H1 (cell line): ENCODE measurements at regions not wholly inside any gene's neighbourhood (a gene's known extent, or its start where the extent isn't known, plus 50 kb on each side); places are given as distances from the start of the nearest gene placed in this dataset.

Experiments used
- BRCA1 ChIP-seq: IDR thresholded peaks from 2 replicates; pipeline ENCODE4 v1.6.1; 2012; ENCODE audit warnings: low read depth, low read length, improper control_type of control experiment
- CEBPB ChIP-seq: IDR thresholded peaks from 2 replicates; pipeline ENCODE4 v1.6.1; 2012; ENCODE audit warnings: low read depth, low read length
- CHD1 ChIP-seq: IDR thresholded peaks from 2 replicates; pipeline ENCODE4 v1.6.1; 2012; ENCODE audit warnings: low read depth, low read length, improper control_type of control experiment
- CHD2 ChIP-seq: IDR thresholded peaks from 2 replicates; pipeline ENCODE4 v1.6.1; 2012; ENCODE audit warnings: low read length, improper control_type of control experiment
- EZH2 ChIP-seq: fragments of 200-600 bp; sonication (generic); IDR thresholded peaks from 2 replicates; pipeline ENCODE4 v1.7.1; 2012; ENCODE audit warnings: low read depth, mild to moderate bottlenecking, moderate library complexity, low read length, inconsistent platforms; ENCODE audit not compliant: severe bottlenecking
- FOSL1 ChIP-seq: IDR thresholded peaks from 2 replicates; pipeline ENCODE4 v1.6.1; 2011; ENCODE audit warnings: mild to moderate bottlenecking, low read depth, low read length, moderate library complexity; ENCODE audit not compliant: insufficient read depth
- POLR2AphosphoS5 ChIP-seq: IDR thresholded peaks from 2 replicates; pipeline ENCODE4 v1.6.1; 2011; ENCODE audit warnings: low read depth, low read length
- SIN3A ChIP-seq, 2 experiments: IDR thresholded peaks in 1 of 2; conservative IDR thresholded peaks in 1 of 2; 2 replicates each; pipeline ENCODE4 v1.6.1; 2011 to 2012; ENCODE audit warnings: low read length in 2 of 2, improper control_type of control experiment in 1 of 2, low read depth in 1 of 2, mild to moderate bottlenecking in 1 of 2
- TEAD4 ChIP-seq: IDR thresholded peaks from 2 replicates; pipeline ENCODE4 v1.6.1; 2012; ENCODE audit warnings: low read depth, low read length, inconsistent platforms, mixed read lengths
- TF ChIP-seq, protein P1 (sequence below): IDR thresholded peaks from 2 replicates; pipeline ENCODE4 v1.6.1; 2011; ENCODE audit warnings: low read length, improper control_type of control experiment
- TF ChIP-seq, protein P2 (sequence below), 3 experiments: IDR thresholded peaks; 1 replicate in 2 of 3; 2 replicates in 1 of 3; pipeline versions ENCODE4 v1.5.1 to v1.6.1; 2011; ENCODE audit warnings: low read length in 3 of 3, mild to moderate bottlenecking in 3 of 3, inconsistent platforms in 2 of 3, low read depth in 1 of 3, moderate library complexity in 1 of 3; ENCODE audit not compliant: insufficient read depth in 1 of 3; ENCODE audit errors: control extremely low read depth in 1 of 3
- TF ChIP-seq, protein P3 (sequence below): IDR thresholded peaks from 2 replicates; pipeline ENCODE4 v1.6.1; 2011; ENCODE audit warnings: low read depth, mild to moderate bottlenecking, low read length; ENCODE audit not compliant: insufficient read depth

DNA sequence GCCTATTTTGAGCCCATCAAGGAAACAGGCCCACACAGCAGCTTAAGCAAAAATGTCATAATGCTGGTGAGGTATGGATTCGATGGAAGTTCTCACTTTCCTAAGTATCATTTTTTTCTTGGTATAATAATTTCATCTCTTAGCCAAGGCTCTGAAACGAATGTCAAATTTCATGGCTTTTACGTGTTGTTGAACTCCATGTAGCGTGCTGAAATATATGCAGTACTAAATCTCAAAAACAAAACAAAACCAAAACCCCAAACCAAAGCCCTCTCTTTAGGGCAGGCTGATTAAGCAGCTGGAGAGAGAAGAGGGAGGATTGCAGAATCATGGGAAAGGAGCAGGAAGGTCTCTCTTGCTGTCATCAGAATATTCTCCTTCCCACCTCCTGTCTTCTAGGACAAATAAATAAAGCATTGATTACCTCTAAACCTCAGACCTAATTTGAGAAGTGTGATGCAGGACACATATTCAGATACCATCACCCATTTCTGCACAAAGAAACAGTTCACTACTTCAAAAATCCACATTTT, 58.3 kb downstream of the TMEM174 start:
- TF ChIP-seq EZH2, result no peak
- TF ChIP-seq FOSL1, result no peak
- TF ChIP-seq, protein P1, sequence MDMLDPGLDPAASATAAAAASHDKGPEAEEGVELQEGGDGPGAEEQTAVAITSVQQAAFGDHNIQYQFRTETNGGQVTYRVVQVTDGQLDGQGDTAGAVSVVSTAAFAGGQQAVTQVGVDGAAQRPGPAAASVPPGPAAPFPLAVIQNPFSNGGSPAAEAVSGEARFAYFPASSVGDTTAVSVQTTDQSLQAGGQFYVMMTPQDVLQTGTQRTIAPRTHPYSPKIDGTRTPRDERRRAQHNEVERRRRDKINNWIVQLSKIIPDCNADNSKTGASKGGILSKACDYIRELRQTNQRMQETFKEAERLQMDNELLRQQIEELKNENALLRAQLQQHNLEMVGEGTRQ, result no peak
- TF ChIP-seq, protein P2, sequence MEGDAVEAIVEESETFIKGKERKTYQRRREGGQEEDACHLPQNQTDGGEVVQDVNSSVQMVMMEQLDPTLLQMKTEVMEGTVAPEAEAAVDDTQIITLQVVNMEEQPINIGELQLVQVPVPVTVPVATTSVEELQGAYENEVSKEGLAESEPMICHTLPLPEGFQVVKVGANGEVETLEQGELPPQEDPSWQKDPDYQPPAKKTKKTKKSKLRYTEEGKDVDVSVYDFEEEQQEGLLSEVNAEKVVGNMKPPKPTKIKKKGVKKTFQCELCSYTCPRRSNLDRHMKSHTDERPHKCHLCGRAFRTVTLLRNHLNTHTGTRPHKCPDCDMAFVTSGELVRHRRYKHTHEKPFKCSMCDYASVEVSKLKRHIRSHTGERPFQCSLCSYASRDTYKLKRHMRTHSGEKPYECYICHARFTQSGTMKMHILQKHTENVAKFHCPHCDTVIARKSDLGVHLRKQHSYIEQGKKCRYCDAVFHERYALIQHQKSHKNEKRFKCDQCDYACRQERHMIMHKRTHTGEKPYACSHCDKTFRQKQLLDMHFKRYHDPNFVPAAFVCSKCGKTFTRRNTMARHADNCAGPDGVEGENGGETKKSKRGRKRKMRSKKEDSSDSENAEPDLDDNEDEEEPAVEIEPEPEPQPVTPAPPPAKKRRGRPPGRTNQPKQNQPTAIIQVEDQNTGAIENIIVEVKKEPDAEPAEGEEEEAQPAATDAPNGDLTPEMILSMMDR (IDR thresholded peaks at IDR 0.05; ENCODE audit: control extremely low read depth in 1 of 3, insufficient read depth in 1 of 3, low read depth in 1 of 3, low read length in 3 of 3), result no peak
- TF ChIP-seq, protein P3, sequence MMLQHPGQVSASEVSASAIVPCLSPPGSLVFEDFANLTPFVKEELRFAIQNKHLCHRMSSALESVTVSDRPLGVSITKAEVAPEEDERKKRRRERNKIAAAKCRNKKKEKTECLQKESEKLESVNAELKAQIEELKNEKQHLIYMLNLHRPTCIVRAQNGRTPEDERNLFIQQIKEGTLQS, result no peak
- TF ChIP-seq CHD2, result no peak
- TF ChIP-seq SIN3A (conservative IDR thresholded peaks at IDR 0.05 in 1 of 2, IDR thresholded peaks at IDR 0.05 in 1 of 2; ENCODE audit: low read depth in 1 of 2, low read length in 2 of 2), result no peak
- no peak for TF ChIP-seq CHD1
- TF ChIP-seq BRCA1, result no peak
- TF ChIP-seq CEBPB, result no peak
- TF ChIP-seq POLR2AphosphoS5, result no peak
- no peak for TF ChIP-seq TEAD4
